Astrocyte (in vitro differentiated cells and primary cell): ENCODE measurements at regions not wholly inside any gene's neighbourhood (a gene's known extent, or its start where the extent isn't known, plus 50 kb on each side); places are given as distances from the start of the nearest gene placed in this dataset.
"Not testable (repeated sequence)": the region's sequence is repeated elsewhere in the genome, so short reads cannot be mapped to it uniquely, and the experiment has no call there.

Experiments
- DNase-seq: peaks from one replicate; pipeline ENCODE4 v3.0.0-alpha.2; 2010; ENCODE audit warnings: low read depth
- FAIRE-seq: peaks from 2 replicates; lab custom pipeline; 2011; peaks lifted over from hg19 to GRCh38; lab: Jason Lieb, UNC
- H2AFZ ChIP-seq: 2 replicates; pipeline ENCODE4 v1.6.0; 2012; ENCODE audit warnings: low read depth, low read length, inconsistent platforms
- H3K27ac ChIP-seq: 2 replicates; pipeline ENCODE4 v1.5.1; 2011; ENCODE audit warnings: low read depth, low read length, inconsistent platforms
- H3K27me3 ChIP-seq: 2 replicates; pipeline ENCODE4 v1.6.0; 2011; ENCODE audit warnings: low read length, inconsistent platforms; ENCODE audit not compliant: insufficient read depth
- H3K36me3 ChIP-seq: 2 replicates; pipeline ENCODE4 v1.5.1; 2011; ENCODE audit warnings: low read length, inconsistent platforms; ENCODE audit not compliant: insufficient read depth
- H3K4me1 ChIP-seq: 2 replicates; pipeline ENCODE4 v1.5.1; 2011; ENCODE audit warnings: low read length, inconsistent platforms; ENCODE audit not compliant: insufficient read depth
- H3K4me2 ChIP-seq: 2 replicates; pipeline ENCODE4 v1.6.0; 2012; ENCODE audit warnings: low read length, inconsistent platforms
- H3K4me3 ChIP-seq: 2 replicates; pipeline ENCODE4 v1.5.1; 2011; ENCODE audit warnings: low read depth, mild to moderate bottlenecking, low read length, inconsistent platforms; ENCODE audit not compliant: insufficient read depth
- H3K79me2 ChIP-seq: 2 replicates; pipeline ENCODE4 v1.6.0; 2012; ENCODE audit warnings: mild to moderate bottlenecking, low read length, inconsistent platforms; ENCODE audit not compliant: insufficient read depth
- H3K9ac ChIP-seq: 2 replicates; pipeline ENCODE4 v1.6.0; 2012; ENCODE audit warnings: mild to moderate bottlenecking, low read length, inconsistent platforms
- H3K9me3 ChIP-seq: 2 replicates; pipeline ENCODE4 v1.5.1; 2012; ENCODE audit warnings: low read depth, mild to moderate bottlenecking, low read length, inconsistent platforms; ENCODE audit not compliant: insufficient read depth
- H4K20me1 ChIP-seq: 2 replicates; pipeline ENCODE4 v1.6.0; 2012; ENCODE audit warnings: low read length, inconsistent platforms; ENCODE audit not compliant: insufficient read depth
- H3K27ac Mint-ChIP-seq: one replicate; pipeline ENCODE4 v1.8.0; 2021; ENCODE audit warnings: mild to moderate bottlenecking, mixed read lengths; ENCODE audit not compliant: unreplicated experiment
- H3K27me3 Mint-ChIP-seq: one replicate; pipeline ENCODE4 v1.8.0; 2021; ENCODE audit warnings: low read depth, mixed read lengths; ENCODE audit not compliant: unreplicated experiment
- H3K36me3 Mint-ChIP-seq: one replicate; pipeline ENCODE4 v1.8.0; 2021; ENCODE audit warnings: low read depth, mixed read lengths; ENCODE audit not compliant: unreplicated experiment
- H3K4me1 Mint-ChIP-seq: one replicate; pipeline ENCODE4 v1.8.0; 2021; ENCODE audit warnings: low read depth, mixed read lengths; ENCODE audit not compliant: unreplicated experiment
- H3K4me3 Mint-ChIP-seq: one replicate; pipeline ENCODE4 v1.8.0; 2021; ENCODE audit warnings: mild to moderate bottlenecking, moderate library complexity, mixed read lengths; ENCODE audit not compliant: unreplicated experiment
- H3K9me3 Mint-ChIP-seq: one replicate; pipeline ENCODE4 v1.8.0; 2021; ENCODE audit warnings: mild to moderate bottlenecking, mixed read lengths; ENCODE audit not compliant: unreplicated experiment
- CTCF ChIP-seq: IDR thresholded peaks from 2 replicates; pipeline ENCODE4 v1.5.1; 2011; ENCODE audit warnings: low read depth, mild to moderate bottlenecking, inconsistent platforms, low read length, moderate library complexity; ENCODE audit not compliant: insufficient read depth
- EZH2 ChIP-seq: IDR thresholded peaks from 2 replicates; pipeline ENCODE4 v1.6.1; 2012; ENCODE audit warnings: mild to moderate bottlenecking, low read length, inconsistent platforms; ENCODE audit not compliant: insufficient read depth

- DNase-seq (no peak), FAIRE-seq (no peak)
- Mint-ChIP-seq H3K9me3 (no peaks in the 10 kb centered on the region), H3K4me1 (no peaks in the 10 kb centered on the region), H3K27ac (no peak overlapping the region), H3K27me3 (no peaks in the 10 kb centered on the region), H3K36me3 (no peaks in the 10 kb centered on the region), H3K4me3 (no peak overlapping the region)
- H3K4me3 ChIP-seq, result no peak overlapping the region
- no peak overlapping the region for H3K27ac ChIP-seq
- H3K79me2 ChIP-seq, result no peaks in the 10 kb centered on the region
- H2AFZ ChIP-seq, result no peak overlapping the region
- no peak for TF ChIP-seq EZH2
- no peak for TF ChIP-seq CTCF
- no peaks in the 10 kb centered on the region for H3K36me3 ChIP-seq
- no peaks in the 10 kb centered on the region for H3K4me1 ChIP-seq
- H3K4me2 ChIP-seq, result no peak overlapping the region
- no peaks in the 10 kb centered on the region for H3K27me3 ChIP-seq
- no peak overlapping the region for H3K9ac ChIP-seq
- no peaks in the 10 kb centered on the region for H4K20me1 ChIP-seq
- H3K9me3 ChIP-seq, result no peaks in the 10 kb centered on the region
Observed at GRCh38 chrX:95536661-95537060, 1148.0 kb upstream of the DIAPH2 start.

- H3K27ac Mint-ChIP-seq, result no peak overlapping the region
- Histone ChIP-seq H3K4me1 (no peaks in the 10 kb centered on the region), H3K9me3 (no peaks in the 10 kb centered on the region), H3K4me2 (no peak overlapping the region), H2AFZ (no peak overlapping the region), H3K9ac (no peak overlapping the region), H3K27ac (no peak overlapping the region), H3K79me2 (no peaks in the 10 kb centered on the region), H3K27me3 (no peaks in the 10 kb centered on the region), H4K20me1 (no peaks in the 10 kb centered on the region), H3K36me3 (no peaks in the 10 kb centered on the region), H3K4me3 (no peak overlapping the region)
- TF ChIP-seq EZH2, result no peak
- TF ChIP-seq CTCF, result no peak
- H3K36me3 Mint-ChIP-seq, result no peaks in the 10 kb centered on the region
- no peaks in the 10 kb centered on the region for H3K4me1 Mint-ChIP-seq
- H3K9me3 Mint-ChIP-seq, result no peaks in the 10 kb centered on the region
- no peak overlapping the region for H3K4me3 Mint-ChIP-seq
- FAIRE-seq (no peak), DNase-seq (no peak)
- H3K27me3 Mint-ChIP-seq, result no peaks in the 10 kb centered on the region
Observed at GRCh38 chrX:95539041-95539440, 1145.6 kb upstream of the DIAPH2 start.

GRCh38 chrX:95549552-95549951 lies 1135.1 kb upstream of the DIAPH2 start:
- H3K4me3 Mint-ChIP-seq, H3K4me1 Mint-ChIP-seq, H4K20me1 ChIP-seq, DNase-seq, H3K36me3 ChIP-seq, H2AFZ ChIP-seq, FAIRE-seq, H3K9ac ChIP-seq, H3K9me3 ChIP-seq, H3K27me3 Mint-ChIP-seq, H3K79me2 ChIP-seq, H3K27me3 ChIP-seq, H3K36me3 Mint-ChIP-seq, H3K4me3 ChIP-seq, H3K27ac Mint-ChIP-seq, H3K27ac ChIP-seq, H3K9me3 Mint-ChIP-seq, H3K4me1 ChIP-seq, H3K4me2 ChIP-seq: not testable (repeated sequence)
